ENCODE measurements at regions not wholly inside any gene's neighbourhood (a gene's known extent, or its start where the extent isn't known, plus 50 kb on each side); places are given as distances from the start of the nearest gene placed in this dataset.

DNA sequence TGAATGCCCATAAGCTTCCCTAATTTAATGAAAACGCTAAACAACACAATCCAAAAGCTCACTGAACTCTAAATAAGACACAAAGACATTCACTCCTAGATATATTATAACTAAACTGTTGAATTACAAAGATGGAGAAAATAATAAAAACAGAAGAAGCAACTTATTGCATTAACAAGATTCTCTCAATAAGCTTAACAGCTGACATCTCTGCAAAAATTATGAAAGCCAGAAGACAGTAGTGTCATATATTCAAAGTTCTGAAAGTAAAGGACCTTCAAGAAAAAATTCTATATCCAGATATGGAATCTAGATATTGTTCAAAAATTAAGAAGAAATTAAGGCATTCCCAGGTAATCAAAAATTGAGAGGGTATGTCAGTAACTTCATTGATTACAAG, 957.8 kb upstream of the TYRP1 start:
- TF ChIP-seq YY1 (IDR thresholded peaks at IDR 0.05; ENCODE audit: insufficient read depth, insufficient read length) (no peak), SUZ12 (IDR thresholded peaks at IDR 0.05; ENCODE audit: extremely low read depth, insufficient read depth, insufficient read length) (no peak), ZNF274 (IDR thresholded peaks at IDR 0.05; ENCODE audit: low read depth, low read length) (no peak)
